B cell (primary cell): ENCODE measurements at regions not wholly inside any gene's neighbourhood (a gene's known extent, or its start where the extent isn't known, plus 50 kb on each side); places are given as distances from the start of the nearest gene placed in this dataset.

Experiments used
- EZH2 ChIP-seq: IDR thresholded peaks from 2 replicates; pipeline ENCODE4 v1.6.1; 2012; ENCODE audit warnings: borderline replicate concordance, low read depth, mild to moderate bottlenecking, moderate library complexity, low read length; ENCODE audit not compliant: insufficient read depth, poor library complexity, severe bottlenecking
- TF ChIP-seq, protein P1 (sequence below): fragments of 200-600 bp; IDR thresholded peaks from one replicate; pipeline ENCODE4 v1.8.0; 2022; ENCODE audit warnings: antibody characterized with exemption, mild to moderate bottlenecking

DNA sequence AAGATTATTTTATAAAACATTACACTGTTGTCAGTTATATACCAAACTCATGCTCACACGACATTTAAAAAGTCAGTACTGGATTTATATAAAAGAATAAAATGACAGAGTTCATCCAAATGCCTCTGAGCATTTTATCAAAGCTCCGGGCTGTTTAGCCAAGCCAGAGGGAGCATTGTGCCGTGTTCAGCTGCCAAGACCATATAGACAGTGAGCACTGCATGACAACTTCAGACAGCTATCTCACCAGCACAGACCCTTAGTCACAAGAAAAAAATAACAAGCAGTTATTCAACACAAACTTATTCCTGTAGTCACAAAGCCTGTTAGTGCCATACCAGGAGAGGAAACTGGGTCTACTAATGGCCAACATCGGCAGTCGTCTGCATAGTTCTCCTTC lies 88.0 kb upstream of the PBX1 start:
- TF ChIP-seq EZH2 = no peak
- TF ChIP-seq, protein P1, sequence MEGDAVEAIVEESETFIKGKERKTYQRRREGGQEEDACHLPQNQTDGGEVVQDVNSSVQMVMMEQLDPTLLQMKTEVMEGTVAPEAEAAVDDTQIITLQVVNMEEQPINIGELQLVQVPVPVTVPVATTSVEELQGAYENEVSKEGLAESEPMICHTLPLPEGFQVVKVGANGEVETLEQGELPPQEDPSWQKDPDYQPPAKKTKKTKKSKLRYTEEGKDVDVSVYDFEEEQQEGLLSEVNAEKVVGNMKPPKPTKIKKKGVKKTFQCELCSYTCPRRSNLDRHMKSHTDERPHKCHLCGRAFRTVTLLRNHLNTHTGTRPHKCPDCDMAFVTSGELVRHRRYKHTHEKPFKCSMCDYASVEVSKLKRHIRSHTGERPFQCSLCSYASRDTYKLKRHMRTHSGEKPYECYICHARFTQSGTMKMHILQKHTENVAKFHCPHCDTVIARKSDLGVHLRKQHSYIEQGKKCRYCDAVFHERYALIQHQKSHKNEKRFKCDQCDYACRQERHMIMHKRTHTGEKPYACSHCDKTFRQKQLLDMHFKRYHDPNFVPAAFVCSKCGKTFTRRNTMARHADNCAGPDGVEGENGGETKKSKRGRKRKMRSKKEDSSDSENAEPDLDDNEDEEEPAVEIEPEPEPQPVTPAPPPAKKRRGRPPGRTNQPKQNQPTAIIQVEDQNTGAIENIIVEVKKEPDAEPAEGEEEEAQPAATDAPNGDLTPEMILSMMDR = no peak
